NCI-H524 treated with DMSO at 0.1 percent for 48 hours (cell line): ENCODE measurements at regions not wholly inside any gene's neighbourhood (a gene's known extent, or its start where the extent isn't known, plus 50 kb on each side); places are given as distances from the start of the nearest gene placed in this dataset.
"Not testable (repeated sequence)": the region's sequence is repeated elsewhere in the genome, so short reads cannot be mapped to it uniquely, and the experiment has no call there.

Experiments
- DNase-seq: peaks from one replicate; lab custom pipeline; 2025; lab: John Stamatoyannopoulos, UW

- DNase-seq = peak; percentile 40
These were observed 95.6 kb upstream of the DMRT1 start for GRCh38 chr9:745761-746380.

DNA sequence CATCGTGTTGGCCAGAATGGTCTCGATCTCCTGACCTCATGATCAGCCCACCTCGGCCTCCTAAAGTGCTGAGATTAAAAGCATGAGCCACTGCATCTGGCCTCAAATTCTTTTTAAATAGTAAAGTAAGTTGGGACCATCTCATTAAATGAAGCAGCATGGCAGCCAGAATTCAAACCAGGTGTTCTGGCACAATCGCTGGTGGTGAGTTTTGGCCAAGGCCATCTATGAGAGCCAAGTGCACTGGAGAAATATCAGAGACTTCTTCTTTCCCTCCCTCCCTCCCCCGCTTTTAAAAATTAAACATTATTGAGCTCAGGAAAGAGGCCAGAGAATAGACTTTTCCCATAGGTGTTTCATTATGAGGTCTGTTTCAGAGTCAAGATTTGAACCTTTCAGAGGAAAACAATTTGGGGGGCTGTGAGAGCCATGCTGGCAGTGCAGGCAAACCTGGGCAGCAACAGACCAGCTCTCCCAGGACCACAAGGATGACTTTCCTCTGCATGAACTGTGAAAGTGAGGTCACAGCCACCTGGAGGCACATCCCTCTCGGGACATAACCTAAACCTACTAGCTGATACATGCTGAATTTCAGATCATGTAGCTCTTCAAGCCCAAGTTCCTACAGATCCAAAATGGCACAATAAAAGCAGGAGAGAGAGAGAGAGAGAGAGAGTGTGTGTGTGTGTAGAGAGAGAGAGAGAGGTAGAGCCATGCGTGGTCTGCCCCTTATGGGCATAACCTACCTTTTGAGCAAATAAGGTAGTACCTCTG, 94.6 kb upstream of the DMRT1 start:
- no peak for DNase-seq

- DNase-seq = no peak
These were observed 93.9 kb upstream of the DMRT1 start for GRCh38 chr9:747567-747966.

GRCh38 chr9:748861-749497, 92.5 kb upstream of the DMRT1 start:
- no peak for DNase-seq

DNA sequence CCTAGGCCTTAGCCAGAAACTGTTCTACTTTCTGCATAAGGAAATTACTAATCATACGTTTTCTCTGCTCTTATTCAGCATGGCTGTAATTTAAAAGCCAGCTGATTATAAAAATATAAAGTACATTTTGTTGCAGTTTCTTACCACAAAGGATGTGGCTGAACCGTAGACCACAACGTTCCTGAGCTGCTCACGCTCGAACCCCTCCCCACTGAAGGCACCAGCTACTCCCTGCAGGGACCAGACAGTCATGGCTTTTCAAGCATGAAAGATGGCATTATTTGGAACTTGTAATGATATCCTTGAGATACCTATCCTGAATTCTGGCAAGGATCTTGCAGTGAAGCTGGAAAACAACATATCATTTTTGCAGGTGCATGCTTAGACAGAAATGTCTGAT, 91.8 kb upstream of the DMRT1 start:
- DNase-seq = no peak

- peak; percentile 49 for DNase-seq
These were observed 91.1 kb upstream of the DMRT1 start for GRCh38 chr9:750249-750967.

- DNase-seq = no peak
These were observed 90.1 kb upstream of the DMRT1 start for GRCh38 chr9:751137-752051.

DNA sequence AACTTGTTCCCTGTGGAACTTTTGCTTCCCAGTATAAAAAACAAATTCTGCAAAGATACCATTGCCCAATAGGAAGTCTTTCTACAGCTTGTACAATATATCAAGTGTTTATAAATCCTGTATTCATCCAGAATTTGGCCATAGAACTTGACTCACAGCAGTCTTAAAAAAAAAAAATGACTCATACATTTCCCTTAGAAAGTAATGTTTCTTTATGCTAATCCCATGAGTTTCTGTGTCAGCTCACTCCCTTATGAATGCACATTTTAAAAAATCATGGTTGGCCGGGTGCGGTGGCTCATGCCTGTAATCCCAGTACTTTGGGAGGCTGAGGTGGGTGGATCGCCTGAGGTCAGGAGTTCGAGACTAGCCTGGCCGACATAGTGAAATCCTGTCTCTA, 89.3 kb upstream of the DMRT1 start:
- DNase-seq = no peak

DNA sequence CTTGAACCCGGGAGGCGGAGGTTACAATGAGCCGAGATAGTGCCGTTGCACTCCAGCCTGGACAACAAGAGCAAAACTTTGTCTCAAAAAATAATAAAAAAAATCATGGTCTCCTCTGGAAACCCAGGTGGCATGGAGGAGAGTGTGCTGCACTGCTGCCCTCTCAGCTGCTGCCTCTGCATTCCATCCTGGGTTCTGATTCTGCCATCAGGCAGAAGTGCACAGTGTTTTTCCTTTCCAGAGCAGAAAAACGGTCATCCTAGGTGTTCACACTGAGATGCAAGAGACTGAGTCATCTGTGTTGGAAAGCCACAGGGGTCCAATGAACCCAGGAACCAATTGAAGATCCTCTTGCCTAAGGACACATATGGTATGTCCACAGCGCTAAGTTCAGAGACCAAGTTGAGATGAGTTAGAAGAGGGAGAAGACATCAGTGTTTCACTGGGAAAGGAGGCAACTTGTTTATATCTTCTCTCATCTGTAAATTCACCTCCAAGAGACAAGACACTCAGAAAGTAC, 88.8 kb upstream of the DMRT1 start:
- DNase-seq = no peak

DNA sequence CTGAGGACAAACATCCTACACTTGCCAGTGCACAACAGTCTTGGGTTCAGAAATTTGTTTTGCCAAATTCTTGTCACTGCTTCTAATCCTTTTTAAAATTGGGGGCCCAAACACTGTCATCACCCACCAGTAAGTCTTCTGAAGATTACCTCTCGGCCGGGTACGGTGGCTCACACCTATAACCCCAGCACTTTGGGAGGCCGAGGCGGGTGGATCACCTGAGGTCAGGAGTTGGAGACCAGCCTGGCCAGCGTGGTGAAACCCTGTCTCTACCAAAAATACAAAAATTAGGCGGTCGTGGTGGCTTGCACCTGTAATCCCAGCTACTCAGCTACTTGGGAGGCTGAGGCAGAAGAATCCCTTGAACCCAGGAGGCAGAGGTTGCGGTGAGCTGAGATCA, 87.8 kb upstream of the DMRT1 start:
- DNase-seq = not testable (repeated sequence)

DNA sequence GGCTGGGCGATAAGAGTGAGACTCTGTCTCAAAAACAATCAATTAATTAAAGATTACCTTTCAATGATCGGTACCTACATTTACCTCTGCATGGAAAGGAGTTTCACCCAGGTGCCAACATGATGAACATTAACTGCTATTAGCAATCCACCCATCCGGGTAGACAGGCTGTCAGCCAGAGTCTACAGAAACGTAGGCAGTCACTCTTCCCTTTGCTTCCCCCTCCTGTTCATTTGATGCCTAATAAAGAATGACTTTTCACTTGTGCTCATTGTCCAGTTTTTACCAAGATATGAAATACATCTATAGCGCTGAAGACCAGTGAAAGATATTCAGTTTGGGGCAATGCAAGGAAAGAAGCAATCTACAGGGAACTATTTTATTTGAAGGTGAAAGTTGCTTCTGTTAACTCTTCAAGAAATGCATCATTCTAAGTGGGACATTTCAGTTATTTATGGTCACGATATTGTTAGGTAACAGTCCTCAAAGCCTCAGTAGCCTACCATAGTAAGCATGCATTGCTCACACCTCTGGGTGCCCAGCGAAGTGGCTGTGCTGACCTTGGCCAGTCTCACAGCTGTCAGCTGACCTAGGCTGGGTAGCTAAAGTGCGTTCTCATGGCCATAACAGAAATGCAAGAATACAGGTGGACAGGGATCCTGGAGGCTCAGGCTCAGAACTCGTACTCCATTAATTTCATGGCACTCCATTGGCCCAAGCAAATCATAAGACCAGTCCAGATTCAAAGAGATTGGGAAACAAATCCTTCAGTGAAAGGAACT, 87.2 kb upstream of the DMRT1 start:
- no peak for DNase-seq

GRCh38 chr9:755454-756381, 85.8 kb upstream of the DMRT1 start:
- DNase-seq = no peak

GRCh38 chr9:757246-757881, 84.1 kb upstream of the DMRT1 start:
- DNase-seq = no peak

DNA sequence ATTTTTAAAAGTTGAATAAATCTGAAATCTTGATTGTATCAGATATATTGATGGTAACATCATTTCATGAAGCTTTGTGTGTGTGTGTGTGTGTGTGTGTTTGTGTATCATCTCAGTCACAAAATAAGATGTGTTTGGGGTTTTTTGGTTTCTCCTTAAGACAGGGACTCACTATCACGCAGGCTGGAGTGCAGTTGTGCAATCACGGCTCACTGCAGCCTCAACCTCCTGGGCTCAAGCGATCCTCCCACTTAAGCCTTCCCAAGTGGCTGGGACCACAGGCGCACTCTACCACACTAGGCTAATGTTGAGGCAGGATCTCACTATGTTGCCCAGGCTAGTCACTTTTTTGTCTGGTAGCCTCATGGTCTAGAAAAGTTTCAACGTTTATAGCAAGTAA, 83.4 kb upstream of the DMRT1 start:
- DNase-seq = no peak

GRCh38 chr9:759541-759940, 82.0 kb upstream of the DMRT1 start:
- no peak for DNase-seq

GRCh38 chr9:759983-760736, 81.3 kb upstream of the DMRT1 start:
- DNase-seq = no peak

- no peak for DNase-seq
These were observed 80.2 kb upstream of the DMRT1 start for GRCh38 chr9:761176-761792.
